ENCODE measurements at regions not wholly inside any gene's neighbourhood (a gene's known extent, or its start where the extent isn't known, plus 50 kb on each side); places are given as distances from the start of the nearest gene placed in this dataset.

GRCh38 chr6:42511803-42512422 lies 51.9 kb upstream of the UBR2 start:
- no peak for TF ChIP-seq IRF4 (IDR thresholded peaks at IDR 0.05; ENCODE audit: low read depth, low read length)
- no peak for TF ChIP-seq NKRF (conservative IDR thresholded peaks at IDR 0.05)
- TF ChIP-seq EGR1 (IDR thresholded peaks at IDR 0.05; ENCODE audit: borderline replicate concordance in 1 of 2, low read depth in 2 of 2, low read length in 2 of 2), result no peak
- TF ChIP-seq MEF2B (IDR thresholded peaks at IDR 0.05; ENCODE audit: partially characterized antibody, poor library complexity, severe bottlenecking), result no peak
- Histone ChIP-seq H3K36me3 (ENCODE audit: control insufficient read depth in 2 of 2, insufficient read depth in 2 of 2, low read length in 1 of 2) (no peaks in the 10 kb centered on the region), H2AFZ (ENCODE audit: control insufficient read depth, low read depth, low read length) (no peak overlapping the region), H3K4me2 (ENCODE audit: control insufficient read depth, insufficient read depth) (no peak overlapping the region), H3K4me1 (ENCODE audit: control insufficient read depth, insufficient read depth, low read length) (peaks cover 25% of the 10 kb centered on the region), H4K20me1 (ENCODE audit: control insufficient read depth, insufficient read depth) (no peaks in the 10 kb centered on the region), H3K9ac (ENCODE audit: control insufficient read depth, insufficient read depth, low read length) (no peak overlapping the region), H3K27me3 (replicated peaks in 1 of 2; ENCODE audit: control insufficient read depth in 2 of 2, insufficient read depth in 2 of 2, low read length in 1 of 2) (no peaks in the 10 kb centered on the region), H3K9me3 (replicated peaks; ENCODE audit: control insufficient read depth, insufficient read depth, low read length) (no peaks in the 10 kb centered on the region), H3K4me3 (no peak overlapping the region), H3K79me2 (ENCODE audit: control insufficient read depth, insufficient read depth, low read length) (no peaks in the 10 kb centered on the region), H3K27ac (ENCODE audit: control insufficient read depth, insufficient read depth) (no peak overlapping the region)
- BruUV-seq (replicated peaks), result no TSS peak
- no peak for ATAC-seq
- SMC1A ChIA-PET (ENCODE audit: uncharacterized antibody, unreplicated experiment), result interaction anchor here (1.1 to 5.5 kb wide), 7 partner anchors 9 to 120 kb away, joined by 3 to 60 read pairs (median 4); no protein-coding TSS in a partner anchor
- intact Hi-C loops (cut with micrococcal nuclease; ENCODE audit: unreplicated experiment), result no loop called here
- CTCF ChIA-PET, result interaction anchor here (0.7 to 5.9 kb wide), 8 partner anchors 8 to 297 kb away, joined by 3 to 78 read pairs (median 4); no protein-coding TSS in a partner anchor
- in situ Hi-C loops (cut with MboI), result no loop called here
- POLR2A ChIA-PET, result interaction anchor here (2.9 kb wide), 1 partner anchor 9 kb away, joined by 20 read pairs; no protein-coding TSS in a partner anchor
- RAD21 ChIA-PET (ENCODE audit: unreplicated experiment), result interaction anchor here (2.0 to 5.2 kb wide), 3 partner anchors 9 to 36 kb away, joined by 13 to 47 read pairs (median 15); no protein-coding TSS in a partner anchor
- no peak for DNase-seq (ENCODE audit: low read depth, low spot score)
- no peak for FAIRE-seq
- 90% methylated on average over 5 of the region's 5 CpGs for whole genome bisulfite sequencing (ENCODE audit: insufficient coverage, insufficient replicate concordance, low lambda C conversion rate, missing lambda C conversion rate)

Data from GM12878 (cell line).